ENCODE measurements at regions not wholly inside any gene's neighbourhood (a gene's known extent, or its start where the extent isn't known, plus 50 kb on each side); places are given as distances from the start of the nearest gene placed in this dataset.

DNA sequence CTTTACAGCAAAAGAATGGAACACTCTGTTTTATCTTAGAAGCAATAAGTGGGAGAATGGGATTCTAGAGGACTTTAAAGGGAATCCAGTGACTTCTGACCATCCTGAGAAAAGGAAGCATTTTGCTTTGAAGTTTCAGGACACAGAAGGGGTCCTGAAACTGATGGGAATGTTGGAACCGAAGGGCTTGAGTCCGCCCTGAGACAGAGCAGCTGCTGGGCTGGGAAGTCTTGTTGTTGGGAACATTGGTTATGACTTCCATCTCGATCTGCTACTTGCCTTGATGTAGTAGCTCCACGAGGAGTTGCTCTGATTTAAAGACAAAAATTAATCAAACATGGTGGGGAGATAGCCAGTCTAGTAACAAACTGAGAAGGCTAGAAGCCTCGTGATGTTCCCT lies 177.6 kb downstream of the JCAD start:
- 74% methylated on average over 5 of the region's 5 CpGs for WGBS (ENCODE audit: low lambda C conversion rate)
- Histone ChIP-seq H3K27me3 (ENCODE audit: insufficient read depth) (no peaks in the 10 kb centered on the region), H3K36me3 (replicated peaks in 1 of 2; ENCODE audit: control insufficient read depth in 1 of 2, insufficient read depth in 2 of 2, low read length in 1 of 2) (no peaks in the 10 kb centered on the region), H3K4me2 (no peak overlapping the region), H3K9me3 (no peaks in the 10 kb centered on the region), H3K79me2 (ENCODE audit: insufficient read depth) (no peaks in the 10 kb centered on the region), H3K9me2 (no peaks in the 10 kb centered on the region), H3K27ac (ENCODE audit: low read depth in 2 of 2, low read length in 1 of 2) (no peak overlapping the region), H3K4me3 (ENCODE audit: low read depth in 2 of 2, low read length in 1 of 2) (no peak overlapping the region), H3K9ac (no peak overlapping the region), H3K4me1 (ENCODE audit: control insufficient read depth in 1 of 2, insufficient read depth in 2 of 2, low read depth in 1 of 2, low read length in 1 of 2) (no peaks in the 10 kb centered on the region), H4K20me1 (ENCODE audit: insufficient read depth) (no peaks in the 10 kb centered on the region), H2AFZ (ENCODE audit: low read depth) (no peak overlapping the region), H3F3A (replicated peaks; ENCODE audit: insufficient read depth) (no peaks in the 10 kb centered on the region)
- POLR2A ChIA-PET = interaction anchor here (0.6 kb wide), 1 partner anchor 30 kb away, joined by 7 read pairs; no protein-coding TSS in a partner anchor
- TF ChIP-seq, protein P1, sequence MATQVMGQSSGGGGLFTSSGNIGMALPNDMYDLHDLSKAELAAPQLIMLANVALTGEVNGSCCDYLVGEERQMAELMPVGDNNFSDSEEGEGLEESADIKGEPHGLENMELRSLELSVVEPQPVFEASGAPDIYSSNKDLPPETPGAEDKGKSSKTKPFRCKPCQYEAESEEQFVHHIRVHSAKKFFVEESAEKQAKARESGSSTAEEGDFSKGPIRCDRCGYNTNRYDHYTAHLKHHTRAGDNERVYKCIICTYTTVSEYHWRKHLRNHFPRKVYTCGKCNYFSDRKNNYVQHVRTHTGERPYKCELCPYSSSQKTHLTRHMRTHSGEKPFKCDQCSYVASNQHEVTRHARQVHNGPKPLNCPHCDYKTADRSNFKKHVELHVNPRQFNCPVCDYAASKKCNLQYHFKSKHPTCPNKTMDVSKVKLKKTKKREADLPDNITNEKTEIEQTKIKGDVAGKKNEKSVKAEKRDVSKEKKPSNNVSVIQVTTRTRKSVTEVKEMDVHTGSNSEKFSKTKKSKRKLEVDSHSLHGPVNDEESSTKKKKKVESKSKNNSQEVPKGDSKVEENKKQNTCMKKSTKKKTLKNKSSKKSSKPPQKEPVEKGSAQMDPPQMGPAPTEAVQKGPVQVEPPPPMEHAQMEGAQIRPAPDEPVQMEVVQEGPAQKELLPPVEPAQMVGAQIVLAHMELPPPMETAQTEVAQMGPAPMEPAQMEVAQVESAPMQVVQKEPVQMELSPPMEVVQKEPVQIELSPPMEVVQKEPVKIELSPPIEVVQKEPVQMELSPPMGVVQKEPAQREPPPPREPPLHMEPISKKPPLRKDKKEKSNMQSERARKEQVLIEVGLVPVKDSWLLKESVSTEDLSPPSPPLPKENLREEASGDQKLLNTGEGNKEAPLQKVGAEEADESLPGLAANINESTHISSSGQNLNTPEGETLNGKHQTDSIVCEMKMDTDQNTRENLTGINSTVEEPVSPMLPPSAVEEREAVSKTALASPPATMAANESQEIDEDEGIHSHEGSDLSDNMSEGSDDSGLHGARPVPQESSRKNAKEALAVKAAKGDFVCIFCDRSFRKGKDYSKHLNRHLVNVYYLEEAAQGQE (IDR thresholded peaks at IDR 0.05; ENCODE audit: low read depth, low read length) = no peak
- TF ChIP-seq TEAD4 (IDR thresholded peaks at IDR 0.05; ENCODE audit: borderline replicate concordance, insufficient read depth) = no peak
- TF ChIP-seq, protein P2, sequence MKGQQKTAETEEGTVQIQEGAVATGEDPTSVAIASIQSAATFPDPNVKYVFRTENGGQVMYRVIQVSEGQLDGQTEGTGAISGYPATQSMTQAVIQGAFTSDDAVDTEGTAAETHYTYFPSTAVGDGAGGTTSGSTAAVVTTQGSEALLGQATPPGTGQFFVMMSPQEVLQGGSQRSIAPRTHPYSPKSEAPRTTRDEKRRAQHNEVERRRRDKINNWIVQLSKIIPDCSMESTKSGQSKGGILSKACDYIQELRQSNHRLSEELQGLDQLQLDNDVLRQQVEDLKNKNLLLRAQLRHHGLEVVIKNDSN (IDR thresholded peaks at IDR 0.05; ENCODE audit: borderline replicate concordance, low read depth) = no peak
- no peak for TF ChIP-seq CHD2 (IDR thresholded peaks at IDR 0.05; ENCODE audit: low read length, partially characterized antibody)
- TF ChIP-seq FOXM1 (IDR thresholded peaks at IDR 0.05; ENCODE audit: low read depth) = no peak
- no peak for TF ChIP-seq TAF1 (IDR thresholded peaks at IDR 0.05; ENCODE audit: borderline replicate concordance, low read depth, low read length)
- TF ChIP-seq, protein P3, sequence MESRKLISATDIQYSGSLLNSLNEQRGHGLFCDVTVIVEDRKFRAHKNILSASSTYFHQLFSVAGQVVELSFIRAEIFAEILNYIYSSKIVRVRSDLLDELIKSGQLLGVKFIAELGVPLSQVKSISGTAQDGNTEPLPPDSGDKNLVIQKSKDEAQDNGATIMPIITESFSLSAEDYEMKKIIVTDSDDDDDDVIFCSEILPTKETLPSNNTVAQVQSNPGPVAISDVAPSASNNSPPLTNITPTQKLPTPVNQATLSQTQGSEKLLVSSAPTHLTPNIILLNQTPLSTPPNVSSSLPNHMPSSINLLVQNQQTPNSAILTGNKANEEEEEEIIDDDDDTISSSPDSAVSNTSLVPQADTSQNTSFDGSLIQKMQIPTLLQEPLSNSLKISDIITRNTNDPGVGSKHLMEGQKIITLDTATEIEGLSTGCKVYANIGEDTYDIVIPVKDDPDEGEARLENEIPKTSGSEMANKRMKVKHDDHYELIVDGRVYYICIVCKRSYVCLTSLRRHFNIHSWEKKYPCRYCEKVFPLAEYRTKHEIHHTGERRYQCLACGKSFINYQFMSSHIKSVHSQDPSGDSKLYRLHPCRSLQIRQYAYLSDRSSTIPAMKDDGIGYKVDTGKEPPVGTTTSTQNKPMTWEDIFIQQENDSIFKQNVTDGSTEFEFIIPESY (IDR thresholded peaks at IDR 0.05; ENCODE audit: borderline replicate concordance, low read depth) = no peak
- TF ChIP-seq ELF1 (IDR thresholded peaks at IDR 0.05) = no peak
- TF ChIP-seq SMC3 (IDR thresholded peaks at IDR 0.05; ENCODE audit: low read depth, low read length) = no peak
- TF ChIP-seq, protein P4, sequence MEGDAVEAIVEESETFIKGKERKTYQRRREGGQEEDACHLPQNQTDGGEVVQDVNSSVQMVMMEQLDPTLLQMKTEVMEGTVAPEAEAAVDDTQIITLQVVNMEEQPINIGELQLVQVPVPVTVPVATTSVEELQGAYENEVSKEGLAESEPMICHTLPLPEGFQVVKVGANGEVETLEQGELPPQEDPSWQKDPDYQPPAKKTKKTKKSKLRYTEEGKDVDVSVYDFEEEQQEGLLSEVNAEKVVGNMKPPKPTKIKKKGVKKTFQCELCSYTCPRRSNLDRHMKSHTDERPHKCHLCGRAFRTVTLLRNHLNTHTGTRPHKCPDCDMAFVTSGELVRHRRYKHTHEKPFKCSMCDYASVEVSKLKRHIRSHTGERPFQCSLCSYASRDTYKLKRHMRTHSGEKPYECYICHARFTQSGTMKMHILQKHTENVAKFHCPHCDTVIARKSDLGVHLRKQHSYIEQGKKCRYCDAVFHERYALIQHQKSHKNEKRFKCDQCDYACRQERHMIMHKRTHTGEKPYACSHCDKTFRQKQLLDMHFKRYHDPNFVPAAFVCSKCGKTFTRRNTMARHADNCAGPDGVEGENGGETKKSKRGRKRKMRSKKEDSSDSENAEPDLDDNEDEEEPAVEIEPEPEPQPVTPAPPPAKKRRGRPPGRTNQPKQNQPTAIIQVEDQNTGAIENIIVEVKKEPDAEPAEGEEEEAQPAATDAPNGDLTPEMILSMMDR (IDR thresholded peaks at IDR 0.05) = no peak
- TF ChIP-seq, protein P5, sequence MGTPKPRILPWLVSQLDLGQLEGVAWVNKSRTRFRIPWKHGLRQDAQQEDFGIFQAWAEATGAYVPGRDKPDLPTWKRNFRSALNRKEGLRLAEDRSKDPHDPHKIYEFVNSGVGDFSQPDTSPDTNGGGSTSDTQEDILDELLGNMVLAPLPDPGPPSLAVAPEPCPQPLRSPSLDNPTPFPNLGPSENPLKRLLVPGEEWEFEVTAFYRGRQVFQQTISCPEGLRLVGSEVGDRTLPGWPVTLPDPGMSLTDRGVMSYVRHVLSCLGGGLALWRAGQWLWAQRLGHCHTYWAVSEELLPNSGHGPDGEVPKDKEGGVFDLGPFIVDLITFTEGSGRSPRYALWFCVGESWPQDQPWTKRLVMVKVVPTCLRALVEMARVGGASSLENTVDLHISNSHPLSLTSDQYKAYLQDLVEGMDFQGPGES (IDR thresholded peaks at IDR 0.05; ENCODE audit: low read depth, low read length) = no peak
- no peak for TF ChIP-seq GATA2 (CRISPR knock-in tag; IDR thresholded peaks at IDR 0.05)
- no peak for TF ChIP-seq TCF12 (IDR thresholded peaks at IDR 0.05)
- DNase-seq = no peak
- CTCF ChIA-PET = no interaction called here

Measured in SK-N-SH (cell line).